Keratinocyte (primary cell): ENCODE measurements at regions not wholly inside any gene's neighbourhood (a gene's known extent, or its start where the extent isn't known, plus 50 kb on each side); places are given as distances from the start of the nearest gene placed in this dataset.

Experiments used
- DNase-seq: peaks from one replicate; pipeline ENCODE4 v3.0.0-alpha.2; 2011; ENCODE audit warnings: low read depth, missing footprints, low spot score
- FAIRE-seq: peaks from 2 replicates; lab custom pipeline; 2011; peaks lifted over from hg19 to GRCh38; lab: Jason Lieb, UNC
- H2AFZ ChIP-seq: 2 replicates; pipeline ENCODE4 v1.6.0; 2012; ENCODE audit warnings: low read length, control low read depth, inconsistent platforms; ENCODE audit not compliant: control insufficient read depth
- H3K27ac ChIP-seq: 2 replicates; pipeline ENCODE4 v1.5.1; 2011; ENCODE audit warnings: low read length; ENCODE audit not compliant: control insufficient read depth, insufficient read depth
- H3K27me3 ChIP-seq: 3 replicates; pipeline ENCODE4 v1.6.0; 2011; ENCODE audit warnings: low read length; ENCODE audit not compliant: control insufficient read depth, insufficient read depth; ENCODE audit errors: extremely low read depth
- H3K36me3 ChIP-seq, 2 experiments: 2 replicates in 1 of 2; 3 replicates in 1 of 2; pipeline ENCODE4 v1.5.1; 2011; ENCODE audit warnings: low read length in 2 of 2, mild to moderate bottlenecking in 1 of 2; ENCODE audit not compliant: control insufficient read depth in 2 of 2, insufficient read depth in 2 of 2; ENCODE audit errors: extremely low read depth in 1 of 2
- H3K4me1 ChIP-seq: 3 replicates; pipeline ENCODE4 v1.5.1; 2011; ENCODE audit warnings: low read length; ENCODE audit not compliant: control insufficient read depth, insufficient read depth; ENCODE audit errors: extremely low read depth
- H3K4me2 ChIP-seq: 3 replicates; pipeline ENCODE4 v1.6.0; 2011; ENCODE audit warnings: low read depth, low read length; ENCODE audit not compliant: control insufficient read depth, insufficient read depth; ENCODE audit errors: extremely low read depth
- H3K4me3 ChIP-seq, 3 experiments: fragments of 200-600 bp in 1 of 3; sonication (generic) in 1 of 3; 2 replicates in 2 of 3; 3 replicates in 1 of 3; pipeline ENCODE4 v1.5.1; 2011 to 2016; ENCODE audit warnings: low read length in 3 of 3, mild to moderate bottlenecking in 3 of 3, control low read depth in 2 of 3, inconsistent platforms in 1 of 3, low read depth in 1 of 3, mixed read lengths in 1 of 3, mixed run types in 1 of 3, moderate library complexity in 1 of 3; ENCODE audit not compliant: control insufficient read depth in 2 of 3, insufficient read depth in 2 of 3; ENCODE audit errors: extremely low read depth in 1 of 3
- H3K79me2 ChIP-seq: 2 replicates; pipeline ENCODE4 v1.6.0; 2012; ENCODE audit warnings: low read length; ENCODE audit not compliant: control insufficient read depth, insufficient read depth
- H3K9ac ChIP-seq: 3 replicates; pipeline ENCODE4 v1.6.0; 2011; ENCODE audit warnings: low read length; ENCODE audit not compliant: control insufficient read depth, insufficient read depth; ENCODE audit errors: extremely low read depth
- H3K9me1 ChIP-seq: 3 replicates; pipeline ENCODE4 v1.6.0; 2011; ENCODE audit warnings: low read length; ENCODE audit not compliant: control insufficient read depth, insufficient read depth; ENCODE audit errors: extremely low read depth
- H3K9me3 ChIP-seq: 2 replicates; pipeline ENCODE4 v1.5.1; 2012; ENCODE audit warnings: low read depth, low read length; ENCODE audit not compliant: control insufficient read depth
- H4K20me1 ChIP-seq: 3 replicates; pipeline ENCODE4 v1.6.0; 2011; ENCODE audit warnings: low read length; ENCODE audit not compliant: control insufficient read depth, insufficient read depth; ENCODE audit errors: extremely low read depth
- EZH2 ChIP-seq: IDR thresholded peaks from one replicate; pipeline ENCODE4 v1.6.1; 2012; ENCODE audit warnings: inconsistent platforms, mild to moderate bottlenecking, low read length, moderate library complexity
- dilution Hi-C: fragments of 300-500 bp; cut with MboI; formaldehyde crosslinking; loops from one replicate; pipeline ENCODE4 v1.7.0; 2020; ENCODE audit warnings: low sequenced_read_pairs; ENCODE audit not compliant: extremely low pct_ligation_motif_present
- TF ChIP-seq, protein P1 (sequence below), 3 experiments: IDR thresholded peaks in 1 of 3; conservative IDR thresholded peaks in 1 of 3; optimal IDR thresholded peaks in 1 of 3; 2 replicates in 2 of 3; 3 replicates in 1 of 3; pipeline versions ENCODE3 to v1.5.1; 2011; ENCODE audit warnings: low read length in 3 of 3, mild to moderate bottlenecking in 3 of 3, moderate library complexity in 2 of 3, control low read depth in 1 of 3, inconsistent platforms in 1 of 3; ENCODE audit not compliant: insufficient read depth in 2 of 3; ENCODE audit errors: extremely low read depth in 1 of 3

DNA sequence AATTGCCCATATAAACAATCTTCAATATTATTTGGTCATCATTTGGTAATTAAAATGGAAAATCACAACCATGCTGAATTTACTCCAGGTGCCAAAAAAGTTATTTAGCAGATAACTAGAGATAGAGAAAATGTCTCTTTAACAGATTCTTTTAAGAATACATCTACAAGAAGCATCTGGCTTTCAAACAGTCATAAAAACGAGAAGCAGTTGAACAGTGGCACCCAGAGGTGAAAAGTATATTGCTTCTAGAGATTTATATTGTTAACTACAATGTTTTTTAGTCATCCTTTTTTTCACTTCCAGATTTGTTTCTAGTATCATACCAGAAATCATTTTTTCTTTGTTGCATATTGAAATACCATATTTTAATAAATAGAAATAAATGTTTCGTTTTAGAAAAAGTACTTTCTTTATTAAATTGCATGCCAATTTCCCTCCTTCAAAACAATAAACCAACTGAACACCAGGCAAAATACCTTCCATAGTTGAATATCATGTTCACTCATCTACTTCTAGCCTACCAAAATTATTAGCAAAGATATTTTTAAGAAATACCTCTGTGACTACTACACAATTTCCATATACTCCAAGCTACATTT lies 65.4 kb upstream of the HNRNPA3 start:
- H3K79me2 ChIP-seq = no peaks in the 10 kb centered on the region
- H3K27me3 ChIP-seq = peaks cover 16% of the 10 kb centered on the region
- no peak for TF ChIP-seq EZH2
- TF ChIP-seq, protein P1, sequence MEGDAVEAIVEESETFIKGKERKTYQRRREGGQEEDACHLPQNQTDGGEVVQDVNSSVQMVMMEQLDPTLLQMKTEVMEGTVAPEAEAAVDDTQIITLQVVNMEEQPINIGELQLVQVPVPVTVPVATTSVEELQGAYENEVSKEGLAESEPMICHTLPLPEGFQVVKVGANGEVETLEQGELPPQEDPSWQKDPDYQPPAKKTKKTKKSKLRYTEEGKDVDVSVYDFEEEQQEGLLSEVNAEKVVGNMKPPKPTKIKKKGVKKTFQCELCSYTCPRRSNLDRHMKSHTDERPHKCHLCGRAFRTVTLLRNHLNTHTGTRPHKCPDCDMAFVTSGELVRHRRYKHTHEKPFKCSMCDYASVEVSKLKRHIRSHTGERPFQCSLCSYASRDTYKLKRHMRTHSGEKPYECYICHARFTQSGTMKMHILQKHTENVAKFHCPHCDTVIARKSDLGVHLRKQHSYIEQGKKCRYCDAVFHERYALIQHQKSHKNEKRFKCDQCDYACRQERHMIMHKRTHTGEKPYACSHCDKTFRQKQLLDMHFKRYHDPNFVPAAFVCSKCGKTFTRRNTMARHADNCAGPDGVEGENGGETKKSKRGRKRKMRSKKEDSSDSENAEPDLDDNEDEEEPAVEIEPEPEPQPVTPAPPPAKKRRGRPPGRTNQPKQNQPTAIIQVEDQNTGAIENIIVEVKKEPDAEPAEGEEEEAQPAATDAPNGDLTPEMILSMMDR (optimal IDR thresholded peaks at IDR 0.05 in 1 of 3, IDR thresholded peaks at IDR 0.05 in 1 of 3, conservative IDR thresholded peaks at IDR 0.05 in 1 of 3; ENCODE audit: extremely low read depth in 1 of 3, insufficient read depth in 2 of 3, low read length in 3 of 3) = peak in 2 of 3 experiments; percentile 35 to 44
- H3K9me1 ChIP-seq = no peaks in the 10 kb centered on the region
- H3K4me1 ChIP-seq = peaks cover 11% of the 10 kb centered on the region
- H3K36me3 ChIP-seq = no peaks in the 10 kb centered on the region
- H2AFZ ChIP-seq = no peak overlapping the region
- no peak overlapping the region for H3K9ac ChIP-seq
- no peaks in the 10 kb centered on the region for H3K9me3 ChIP-seq
- no peak overlapping the region for H3K27ac ChIP-seq
- dilution Hi-C loops = loop anchor here (25.0 kb wide), 1 partner anchor 310 kb away; no protein-coding TSS in a partner anchor
- H4K20me1 ChIP-seq = no peaks in the 10 kb centered on the region
- DNase-seq (no peak), FAIRE-seq (no peak)
- no peak overlapping the region for H3K4me2 ChIP-seq
- no peak overlapping the region for H3K4me3 ChIP-seq

GRCh38 chr2:177147834-177148445 lies 64.7 kb upstream of the HNRNPA3 start:
- Histone ChIP-seq H3K4me3 (peak overlapping the region in 2 of 3 experiments; percentile 46 to 73), H3K79me2 (no peaks in the 10 kb centered on the region), H3K27ac (no peak overlapping the region), H3K9ac (no peak overlapping the region), H3K9me1 (no peaks in the 10 kb centered on the region), H3K4me2 (peak overlapping the region; percentile 98), H3K36me3 (no peaks in the 10 kb centered on the region), H3K4me1 (peaks cover 11% of the 10 kb centered on the region), H4K20me1 (no peaks in the 10 kb centered on the region), H3K9me3 (no peaks in the 10 kb centered on the region), H3K27me3 (peaks cover 16% of the 10 kb centered on the region), H2AFZ (peak overlapping the region; percentile 24)
- dilution Hi-C loops = loop anchor here (25.0 kb wide), 1 partner anchor 311 kb away; no protein-coding TSS in a partner anchor
- TF ChIP-seq, protein P1 (optimal IDR thresholded peaks at IDR 0.05 in 1 of 3, IDR thresholded peaks at IDR 0.05 in 1 of 3, conservative IDR thresholded peaks at IDR 0.05 in 1 of 3; ENCODE audit: extremely low read depth in 1 of 3, insufficient read depth in 2 of 3, low read length in 3 of 3) = no peak
- TF ChIP-seq EZH2 = no peak
- FAIRE-seq (peak; percentile 29), DNase-seq (no peak)
